Esophagus squamous epithelium (tissue), 5 donors: ENCODE measurements at regions not wholly inside any gene's neighbourhood (a gene's known extent, or its start where the extent isn't known, plus 50 kb on each side); places are given as distances from the start of the nearest gene placed in this dataset.
"Not testable (repeated sequence)": the region's sequence is repeated elsewhere in the genome, so short reads cannot be mapped to it uniquely, and the experiment has no call there.

Experiments used
- DNase-seq: peaks from one replicate; lab custom pipeline; 2025; lab: John Stamatoyannopoulos, UW
- H3K27ac ChIP-seq, 4 donors: fragments of 200-600 bp; sonication (generic); one replicate each; pipeline ENCODE4 v1.5.1; 2016 to 2019; ENCODE audit warnings: mild to moderate bottlenecking in 1 of 4
- H3K27me3 ChIP-seq, 4 donors: fragments of 200-600 bp; sonication (generic); 1 replicate in 3 of 4; 2 replicates in 1 of 4; pipeline versions ENCODE4 v1.5.1 to v1.6.0; 2017 to 2021; ENCODE audit warnings: antibody characterized with exemption in 1 of 4
- H3K36me3 ChIP-seq, 3 donors: fragments of 200-600 bp; sonication (generic); one replicate each; pipeline ENCODE4 v1.5.1; 2016 to 2019
- H3K4me1 ChIP-seq, 3 donors: fragments of 200-600 bp; sonication (generic); one replicate each; pipeline ENCODE4 v1.5.1; 2017 to 2019
- H3K4me3 ChIP-seq, 4 donors: fragments of 200-600 bp; sonication (generic); 1 replicate in 3 of 4; 2 replicates in 1 of 4; pipeline ENCODE4 v1.5.1; 2016 to 2019; ENCODE audit warnings: mild to moderate bottlenecking in 2 of 4, moderate library complexity in 1 of 4
- H3K9me3 ChIP-seq, 3 donors: fragments of 200-600 bp; sonication (generic); one replicate each; pipeline ENCODE4 v1.5.1; 2016 to 2019
- POLR2A ChIP-seq, 4 donors: fragments of 450-650 bp; IDR thresholded peaks; one replicate each; pipeline ENCODE4 v1.6.1; 2017; ENCODE audit warnings: antibody characterized with exemption in 4 of 4, mild to moderate bottlenecking in 4 of 4, moderate library complexity in 3 of 4
- WGBS, 2 donors: methylation state at CpG; one replicate each; pipeline ENCODE4 v1.1.5; 2018; 5-methylcytosine and 5-hydroxymethylcytosine counted together
- intact Hi-C: fragments of 100-400 bp; cut with DNase I; formaldehyde crosslinking; loops from one replicate; pipeline ENCODE4 v1.15.0; 2022
- small RNA-seq, 4 donors: library from RNA; depleted of rRNA; stranded (forward); fragments of <200 nt; gene quantifications; one replicate each; pipeline ENCODE3, GENCODE V24; 2016
- TF ChIP-seq, protein P1 (sequence below), 6 experiments: fragments of 450-650 bp in 4 of 6; fragments of 200-600 bp in 2 of 6; sonication (generic) in 2 of 6; IDR thresholded peaks; one replicate each; pipeline ENCODE4 v1.5.1; 2016 to 2019; ENCODE audit warnings: antibody characterized with exemption in 6 of 6, mild to moderate bottlenecking in 4 of 6, moderate library complexity in 4 of 6
- donor health status: DM: yes; HTN: yes; CAD: no.

DNA sequence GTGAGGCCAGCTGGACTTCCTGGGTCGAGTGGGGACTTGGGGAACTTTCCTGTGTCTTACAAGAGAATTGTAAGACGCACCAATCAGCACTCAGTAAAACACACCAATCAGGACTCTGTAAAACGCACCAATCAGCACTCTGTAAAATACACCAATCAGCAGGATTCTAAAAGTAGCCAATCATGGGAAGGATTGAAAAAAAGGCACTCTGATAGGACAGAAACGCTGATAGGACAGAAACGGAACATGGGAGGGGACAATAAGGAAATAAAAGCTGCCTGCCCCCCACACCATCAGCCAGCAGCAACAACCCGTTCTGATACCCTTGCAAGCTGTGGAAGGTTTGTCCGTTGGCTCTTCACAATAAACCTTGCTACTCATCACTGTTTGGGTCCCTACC, 73.1 kb upstream of the SGCG start:
- H3K36me3 ChIP-seq = no peaks in the 10 kb centered on the region
- H3K27ac ChIP-seq = no peak overlapping the region
- H3K4me1 ChIP-seq = no peaks in the 10 kb centered on the region
- TF ChIP-seq, protein P1, sequence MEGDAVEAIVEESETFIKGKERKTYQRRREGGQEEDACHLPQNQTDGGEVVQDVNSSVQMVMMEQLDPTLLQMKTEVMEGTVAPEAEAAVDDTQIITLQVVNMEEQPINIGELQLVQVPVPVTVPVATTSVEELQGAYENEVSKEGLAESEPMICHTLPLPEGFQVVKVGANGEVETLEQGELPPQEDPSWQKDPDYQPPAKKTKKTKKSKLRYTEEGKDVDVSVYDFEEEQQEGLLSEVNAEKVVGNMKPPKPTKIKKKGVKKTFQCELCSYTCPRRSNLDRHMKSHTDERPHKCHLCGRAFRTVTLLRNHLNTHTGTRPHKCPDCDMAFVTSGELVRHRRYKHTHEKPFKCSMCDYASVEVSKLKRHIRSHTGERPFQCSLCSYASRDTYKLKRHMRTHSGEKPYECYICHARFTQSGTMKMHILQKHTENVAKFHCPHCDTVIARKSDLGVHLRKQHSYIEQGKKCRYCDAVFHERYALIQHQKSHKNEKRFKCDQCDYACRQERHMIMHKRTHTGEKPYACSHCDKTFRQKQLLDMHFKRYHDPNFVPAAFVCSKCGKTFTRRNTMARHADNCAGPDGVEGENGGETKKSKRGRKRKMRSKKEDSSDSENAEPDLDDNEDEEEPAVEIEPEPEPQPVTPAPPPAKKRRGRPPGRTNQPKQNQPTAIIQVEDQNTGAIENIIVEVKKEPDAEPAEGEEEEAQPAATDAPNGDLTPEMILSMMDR (IDR thresholded peaks at IDR 0.05) = no peak
- DNase-seq = no peak
- WGBS, 2 donors = 75 to 76% methylated on average over 7 of the region's 7 CpGs
- no peaks in the 10 kb centered on the region for H3K27me3 ChIP-seq
- H3K9me3 ChIP-seq = no peaks in the 10 kb centered on the region
- no peak overlapping the region for H3K4me3 ChIP-seq
- intact Hi-C loops = no loop called here

DNA sequence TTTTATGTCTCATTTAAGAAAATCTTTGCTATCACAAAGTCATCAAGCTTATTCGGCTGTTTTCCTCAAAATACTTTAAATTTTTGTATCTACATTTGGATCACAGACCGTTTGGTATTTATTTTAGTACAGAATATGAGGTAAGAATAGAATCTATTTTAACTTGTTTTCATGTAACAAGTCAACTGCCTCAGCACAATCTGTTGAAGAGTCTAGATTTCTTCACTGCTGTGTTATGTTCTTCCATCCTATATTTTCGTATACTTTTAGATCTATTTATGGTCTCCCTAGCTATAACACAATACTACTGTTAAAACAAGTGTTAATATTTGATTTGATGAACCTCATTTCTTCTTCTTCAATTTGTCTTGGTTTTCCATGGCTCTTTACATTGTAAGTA, 61.6 kb upstream of the SGCG start:
- no peak overlapping the region for H3K4me3 ChIP-seq
- 59 to 71% methylated on average over 3 of the region's 3 CpGs for WGBS, 2 donors

DNA sequence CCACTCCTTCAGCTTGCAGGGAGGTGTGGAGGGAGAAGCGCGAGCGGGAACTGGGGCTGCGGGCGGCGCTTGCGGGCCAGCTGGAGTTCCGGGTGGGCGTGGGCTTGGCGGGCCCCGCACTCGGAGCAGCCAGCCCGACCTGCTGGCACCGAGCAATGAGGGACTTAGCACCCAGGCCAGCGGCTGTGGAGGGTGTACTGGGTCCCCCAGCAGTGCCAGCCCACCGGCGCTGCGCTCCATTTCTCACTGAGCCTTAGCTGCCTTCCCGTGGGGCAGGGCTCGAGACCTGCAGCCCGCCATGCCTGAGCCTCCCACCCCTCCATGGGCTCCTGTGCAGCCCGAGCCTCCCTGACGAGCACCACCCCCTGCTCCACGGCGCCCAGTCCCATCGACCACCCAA, 53.2 kb upstream of the SGCG start:
- intact Hi-C loops, H3K9me3 ChIP-seq, H3K27ac ChIP-seq, H3K4me3 ChIP-seq, DNase-seq, H3K36me3 ChIP-seq, H3K4me1 ChIP-seq, H3K27me3 ChIP-seq: not testable (repeated sequence)
- no CpG with 5 or more reads among the region's 26 CpGs for WGBS, 2 donors

More for the DNA sequence above, 61.6 kb upstream of the SGCG start:
- Histone ChIP-seq H3K9me3 (no peaks in the 10 kb centered on the region), H3K36me3 (no peaks in the 10 kb centered on the region), H3K27ac (no peak overlapping the region), H3K27me3 (no peaks in the 10 kb centered on the region), H3K4me1 (no peaks in the 10 kb centered on the region)
- intact Hi-C loops = no loop called here
- no peak for DNase-seq
- TF ChIP-seq, protein P1 (IDR thresholded peaks at IDR 0.05) = no peak
- TF ChIP-seq POLR2A (IDR thresholded peaks at IDR 0.05) = no peak

DNA sequence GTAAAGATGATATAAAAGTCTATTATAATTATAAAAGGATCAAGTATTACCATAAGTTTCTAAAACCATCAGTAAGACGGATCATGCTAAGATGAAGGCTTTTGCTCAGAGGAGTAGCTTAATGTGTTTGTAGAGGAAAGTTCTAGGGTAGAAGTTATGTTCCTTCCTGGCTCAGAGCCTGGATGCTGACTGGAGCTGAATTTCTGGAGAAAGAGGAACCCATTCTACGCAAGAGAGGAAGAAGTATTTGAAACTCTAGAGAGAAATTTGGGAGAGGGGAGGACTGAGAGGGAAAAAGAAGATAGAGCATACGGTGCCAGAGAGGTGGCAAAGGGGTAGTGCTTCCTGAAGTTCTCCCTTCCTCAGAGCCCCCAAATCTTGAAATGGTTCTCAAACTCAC, 51.4 kb upstream of the SGCG start:
- WGBS, 2 donors = 70 to 79% methylated on average over 3 of the region's 3 CpGs
- H3K9me3 ChIP-seq = no peaks in the 10 kb centered on the region
- TF ChIP-seq, protein P1 (IDR thresholded peaks at IDR 0.05) = no peak
- no peak for TF ChIP-seq POLR2A (IDR thresholded peaks at IDR 0.05)

More for the DNA sequence above, 51.4 kb upstream of the SGCG start:
- intact Hi-C loops = no loop called here
- no peak overlapping the region for H3K4me3 ChIP-seq
- no peaks in the 10 kb centered on the region for H3K4me1 ChIP-seq
- H3K36me3 ChIP-seq = no peaks in the 10 kb centered on the region
- DNase-seq = no peak
- H3K27me3 ChIP-seq = no peaks in the 10 kb centered on the region
- H3K27ac ChIP-seq = no peak overlapping the region

Small RNA genes lying in the stretch of these regions (small RNA-seq; reads per million reads assigned to genes)
- 0 reads per million in 4 donors for gene MTND3P1
- gene RF00049 = 0 reads per million in 4 donors
